ENCODE measurements at regions not wholly inside any gene's neighbourhood (a gene's known extent, or its start where the extent isn't known, plus 50 kb on each side); places are given as distances from the start of the nearest gene placed in this dataset.
A peak's percentile ranks its signal among the peaks of the same experiment; 100 is the strongest.

- no peak for DNase-seq (ENCODE audit: low read depth)
Observed at GRCh38 chr3:182585532-182586150, 207.7 kb upstream of the ATP11B start.

- no peak for DNase-seq (ENCODE audit: low read depth)
Observed at GRCh38 chr3:182592747-182593146, 200.6 kb upstream of the ATP11B start.

- no peak for DNase-seq (ENCODE audit: low read depth)
Observed at GRCh38 chr3:182596676-182597410, 196.5 kb upstream of the ATP11B start.

GRCh38 chr3:182597621-182598041 is 195.7 kb upstream of the ATP11B start:
- peak; percentile 19 for DNase-seq (ENCODE audit: low read depth)

GRCh38 chr3:182601597-182601996 is 191.7 kb upstream of the ATP11B start:
- no peak for DNase-seq (ENCODE audit: low read depth)

- no peak for DNase-seq (ENCODE audit: low read depth)
Observed at GRCh38 chr3:182603501-182603900, 189.8 kb upstream of the ATP11B start.

GRCh38 chr3:182605882-182606611 is 187.3 kb upstream of the ATP11B start:
- DNase-seq (ENCODE audit: low read depth) = no peak

- DNase-seq (ENCODE audit: low read depth) = no peak
Observed at GRCh38 chr3:182606905-182607504, 186.3 kb upstream of the ATP11B start.

- no peak for DNase-seq (ENCODE audit: low read depth)
Observed at GRCh38 chr3:182608832-182609231, 184.5 kb upstream of the ATP11B start.

- DNase-seq (ENCODE audit: low read depth) = no peak
Observed at GRCh38 chr3:182609575-182610156, 183.6 kb upstream of the ATP11B start.

GRCh38 chr3:182612332-182612731 is 181.0 kb upstream of the ATP11B start:
- DNase-seq (ENCODE audit: low read depth) = no peak

- no peak for DNase-seq (ENCODE audit: low read depth)
Observed at GRCh38 chr3:182617500-182617899, 175.8 kb upstream of the ATP11B start.

GRCh38 chr3:182618085-182618732 is 175.1 kb upstream of the ATP11B start:
- DNase-seq (ENCODE audit: low read depth) = peak; percentile 9

- peak; percentile 78 for DNase-seq (ENCODE audit: low read depth)
Observed at GRCh38 chr3:182618981-182619591, 174.2 kb upstream of the ATP11B start.

- DNase-seq (ENCODE audit: low read depth) = no peak
Observed at GRCh38 chr3:182620723-182621434, 172.4 kb upstream of the ATP11B start.

GRCh38 chr3:182621435-182622240 is 171.7 kb upstream of the ATP11B start:
- DNase-seq (ENCODE audit: low read depth) = peak; percentile 5

- DNase-seq (ENCODE audit: low read depth) = no peak
Observed at GRCh38 chr3:182622241-182622545, 171.1 kb upstream of the ATP11B start.

- no peak for DNase-seq (ENCODE audit: low read depth)
Observed at GRCh38 chr3:182626484-182627467, 166.5 kb upstream of the ATP11B start.

- no peak for DNase-seq (ENCODE audit: low read depth)
Observed at GRCh38 chr3:182628531-182628930, 164.8 kb upstream of the ATP11B start.
